ENCODE measurements at regions not wholly inside any gene's neighbourhood (a gene's known extent, or its start where the extent isn't known, plus 50 kb on each side); places are given as distances from the start of the nearest gene placed in this dataset.

DNA sequence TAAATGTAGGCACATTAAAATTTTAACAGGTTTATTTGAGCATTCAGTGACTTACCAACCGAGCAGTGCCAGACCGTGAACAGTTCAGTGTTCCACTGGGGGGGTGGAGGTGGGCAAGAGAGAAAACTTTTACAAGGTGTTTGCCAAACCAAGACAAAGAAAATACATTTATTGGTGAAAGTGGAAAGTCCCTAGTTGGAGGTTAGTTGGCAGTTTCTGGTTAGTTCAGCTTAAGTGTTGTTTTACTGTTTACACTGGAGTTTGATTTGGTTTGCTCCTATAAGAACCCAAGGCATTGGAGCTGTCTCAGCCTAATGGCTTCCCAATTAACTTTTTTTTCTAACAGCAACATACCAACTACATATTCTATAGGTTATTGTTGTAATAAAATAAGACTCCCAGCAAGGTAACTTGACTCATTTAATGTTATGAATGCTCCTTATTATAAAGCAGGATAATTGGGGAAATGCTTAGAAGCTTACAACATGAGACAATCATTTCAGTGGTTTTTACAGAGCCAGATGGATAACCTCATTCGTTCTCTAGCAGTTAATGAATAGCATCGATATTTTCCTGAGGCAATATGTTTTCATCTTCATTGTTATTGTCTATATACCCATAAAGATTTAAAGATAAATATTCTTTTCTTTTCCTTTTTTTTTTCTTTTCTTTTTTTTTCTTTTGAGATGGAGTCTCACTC is 115.8 kb downstream of the ETNK1 start:
- Histone ChIP-seq H3K27me3 (ENCODE audit: insufficient read depth, low read length) (no peaks in the 10 kb centered on the region), H3K9me3 (ENCODE audit: low read depth, low read length) (no peaks in the 10 kb centered on the region), H3K36me3 (ENCODE audit: insufficient read depth, low read length) (no peaks in the 10 kb centered on the region), H3K79me2 (ENCODE audit: insufficient read depth, low read length) (no peaks in the 10 kb centered on the region), H3K4me1 (ENCODE audit: insufficient read depth, low read length) (peaks cover 2% of the 10 kb centered on the region), H2AFZ (ENCODE audit: low read length) (no peak overlapping the region), H3K4me3 (ENCODE audit: insufficient read depth, low read length) (no peak overlapping the region), H3K27ac (ENCODE audit: low read depth, low read length) (no peak overlapping the region), H4K20me1 (ENCODE audit: insufficient read depth, low read length) (no peaks in the 10 kb centered on the region), H3K4me2 (ENCODE audit: insufficient read depth, low read length) (no peak overlapping the region)
- TF ChIP-seq, protein P1, sequence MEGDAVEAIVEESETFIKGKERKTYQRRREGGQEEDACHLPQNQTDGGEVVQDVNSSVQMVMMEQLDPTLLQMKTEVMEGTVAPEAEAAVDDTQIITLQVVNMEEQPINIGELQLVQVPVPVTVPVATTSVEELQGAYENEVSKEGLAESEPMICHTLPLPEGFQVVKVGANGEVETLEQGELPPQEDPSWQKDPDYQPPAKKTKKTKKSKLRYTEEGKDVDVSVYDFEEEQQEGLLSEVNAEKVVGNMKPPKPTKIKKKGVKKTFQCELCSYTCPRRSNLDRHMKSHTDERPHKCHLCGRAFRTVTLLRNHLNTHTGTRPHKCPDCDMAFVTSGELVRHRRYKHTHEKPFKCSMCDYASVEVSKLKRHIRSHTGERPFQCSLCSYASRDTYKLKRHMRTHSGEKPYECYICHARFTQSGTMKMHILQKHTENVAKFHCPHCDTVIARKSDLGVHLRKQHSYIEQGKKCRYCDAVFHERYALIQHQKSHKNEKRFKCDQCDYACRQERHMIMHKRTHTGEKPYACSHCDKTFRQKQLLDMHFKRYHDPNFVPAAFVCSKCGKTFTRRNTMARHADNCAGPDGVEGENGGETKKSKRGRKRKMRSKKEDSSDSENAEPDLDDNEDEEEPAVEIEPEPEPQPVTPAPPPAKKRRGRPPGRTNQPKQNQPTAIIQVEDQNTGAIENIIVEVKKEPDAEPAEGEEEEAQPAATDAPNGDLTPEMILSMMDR (IDR thresholded peaks at IDR 0.05; ENCODE audit: extremely low read depth, low read depth, low read length) = no peak
- DNase-seq (ENCODE audit: insufficient read length, low spot score, missing footprints) = no peak

DNA sequence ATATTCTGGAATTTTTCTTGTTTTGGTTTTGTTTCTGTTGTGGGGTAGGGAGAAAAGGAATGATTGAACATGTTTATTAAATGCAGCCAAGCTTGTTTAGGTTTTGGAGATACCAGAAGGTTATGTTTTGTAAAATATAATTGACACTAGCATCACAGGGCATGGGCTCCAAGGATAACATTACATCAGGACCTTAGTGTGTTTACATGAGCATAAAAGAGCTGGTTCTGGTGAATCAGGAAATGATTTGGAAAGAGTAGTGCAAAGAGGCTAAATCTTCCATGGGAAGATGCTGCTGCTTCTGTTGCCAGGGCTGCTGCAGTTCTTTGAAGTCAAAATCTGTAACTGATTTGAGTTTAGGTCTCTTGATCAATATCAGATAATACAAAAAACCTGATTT is 118.7 kb downstream of the ETNK1 start:
- DNase-seq (ENCODE audit: insufficient read length, low spot score, missing footprints) = peak; percentile 18

DNA sequence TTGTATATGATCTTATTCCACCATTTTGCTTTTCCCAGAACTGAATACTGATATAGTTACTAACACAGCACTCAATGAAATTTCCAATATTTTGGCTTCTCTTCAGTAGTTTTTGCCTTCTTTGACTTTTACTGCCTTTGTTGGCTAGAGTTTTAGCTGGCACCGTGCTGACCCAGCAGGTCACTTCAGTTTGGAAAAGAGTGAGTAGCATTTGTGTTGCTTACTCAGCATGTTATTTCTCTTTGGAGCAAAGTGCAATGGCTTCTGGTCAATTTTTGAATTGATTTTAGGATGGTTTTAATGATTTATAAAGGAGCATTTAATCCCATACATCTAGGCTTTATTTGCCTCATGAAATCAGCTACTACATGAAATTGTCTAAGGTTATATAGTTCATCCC is 119.2 kb downstream of the ETNK1 start:
- no peak overlapping the region for H3K4me3 ChIP-seq (ENCODE audit: insufficient read depth, low read length)
- TF ChIP-seq, protein P1 (IDR thresholded peaks at IDR 0.05; ENCODE audit: extremely low read depth, low read depth, low read length) = no peak

More for the DNA sequence above, 118.7 kb downstream of the ETNK1 start:
- H3K4me3 ChIP-seq (ENCODE audit: insufficient read depth, low read length) = no peak overlapping the region
- no peaks in the 10 kb centered on the region for H3K27me3 ChIP-seq (ENCODE audit: insufficient read depth, low read length)
- H2AFZ ChIP-seq (ENCODE audit: low read length) = no peak overlapping the region
- H3K27ac ChIP-seq (ENCODE audit: low read depth, low read length) = peak overlapping the region; percentile 5
- no peaks in the 10 kb centered on the region for H4K20me1 ChIP-seq (ENCODE audit: insufficient read depth, low read length)
- no peaks in the 10 kb centered on the region for H3K79me2 ChIP-seq (ENCODE audit: insufficient read depth, low read length)
- no peaks in the 10 kb centered on the region for H3K36me3 ChIP-seq (ENCODE audit: insufficient read depth, low read length)
- peaks cover 2% of the 10 kb centered on the region for H3K4me1 ChIP-seq (ENCODE audit: insufficient read depth, low read length)
- TF ChIP-seq, protein P1 (IDR thresholded peaks at IDR 0.05; ENCODE audit: extremely low read depth, low read depth, low read length) = no peak
- no peaks in the 10 kb centered on the region for H3K9me3 ChIP-seq (ENCODE audit: low read depth, low read length)
- H3K4me2 ChIP-seq (ENCODE audit: insufficient read depth, low read length) = no peak overlapping the region

DNA sequence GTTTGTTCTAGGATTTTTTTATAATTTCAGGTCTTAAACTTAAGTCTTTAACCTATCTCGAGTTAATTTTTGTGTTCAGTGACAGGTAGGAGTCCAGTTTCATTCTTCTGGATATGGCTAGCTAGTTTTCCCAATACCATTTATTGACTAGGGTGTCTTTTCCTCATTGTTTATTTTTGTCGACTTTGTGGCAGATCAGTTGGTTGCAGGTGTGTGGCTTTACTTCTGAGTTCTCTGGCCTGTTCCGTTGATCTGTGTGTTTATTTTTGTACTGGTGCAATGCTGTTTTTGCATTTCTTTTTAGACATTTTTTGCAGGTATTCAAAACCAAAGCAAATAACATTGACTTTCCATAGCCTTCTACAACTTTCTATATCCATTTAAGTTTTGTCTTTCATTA is 121.7 kb downstream of the ETNK1 start:
- Histone ChIP-seq H3K79me2 (ENCODE audit: insufficient read depth, low read length) (no peaks in the 10 kb centered on the region), H3K4me3 (ENCODE audit: insufficient read depth, low read length) (no peak overlapping the region), H2AFZ (ENCODE audit: low read length) (no peak overlapping the region), H3K36me3 (ENCODE audit: insufficient read depth, low read length) (no peaks in the 10 kb centered on the region), H3K4me2 (ENCODE audit: insufficient read depth, low read length) (no peak overlapping the region), H3K27ac (ENCODE audit: low read depth, low read length) (no peak overlapping the region), H3K27me3 (ENCODE audit: insufficient read depth, low read length) (no peaks in the 10 kb centered on the region), H3K4me1 (ENCODE audit: insufficient read depth, low read length) (no peaks in the 10 kb centered on the region), H3K9me3 (ENCODE audit: low read depth, low read length) (no peaks in the 10 kb centered on the region), H4K20me1 (ENCODE audit: insufficient read depth, low read length) (no peaks in the 10 kb centered on the region)
- no peak for DNase-seq (ENCODE audit: insufficient read length, low spot score, missing footprints)
- TF ChIP-seq, protein P1 (IDR thresholded peaks at IDR 0.05; ENCODE audit: extremely low read depth, low read depth, low read length) = no peak

More for the DNA sequence above, 119.2 kb downstream of the ETNK1 start:
- Histone ChIP-seq H3K9me3 (ENCODE audit: low read depth, low read length) (no peaks in the 10 kb centered on the region), H2AFZ (ENCODE audit: low read length) (no peak overlapping the region), H3K4me1 (ENCODE audit: insufficient read depth, low read length) (peaks cover 2% of the 10 kb centered on the region), H3K4me2 (ENCODE audit: insufficient read depth, low read length) (no peak overlapping the region), H4K20me1 (ENCODE audit: insufficient read depth, low read length) (no peaks in the 10 kb centered on the region), H3K27me3 (ENCODE audit: insufficient read depth, low read length) (no peaks in the 10 kb centered on the region), H3K79me2 (ENCODE audit: insufficient read depth, low read length) (no peaks in the 10 kb centered on the region), H3K27ac (ENCODE audit: low read depth, low read length) (peak overlapping the region; percentile 5), H3K36me3 (ENCODE audit: insufficient read depth, low read length) (no peaks in the 10 kb centered on the region)
- no peak for DNase-seq (ENCODE audit: insufficient read length, low spot score, missing footprints)

Measured in osteoblast (primary cell).